ENCODE measurements at regions not wholly inside any gene's neighbourhood (a gene's known extent, or its start where the extent isn't known, plus 50 kb on each side); places are given as distances from the start of the nearest gene placed in this dataset.

- 92 to 97% methylated on average over 2 to 3 of the region's 3 CpGs for WGBS, 2 experiments
- no peak overlapping the region for H3K27ac ChIP-seq (ENCODE audit: insufficient read depth, low read depth, low read length, poor library complexity, severe bottlenecking)
- H3K36me3 ChIP-seq (ENCODE audit: control insufficient read depth, insufficient read depth, low read length): no peaks in the 10 kb centered on the region
- H3K27me3 ChIP-seq (ENCODE audit: control insufficient read depth, insufficient read depth, low read length, poor library complexity, severe bottlenecking): no peaks in the 10 kb centered on the region
- no peaks in the 10 kb centered on the region for H3K4me1 ChIP-seq (ENCODE audit: control insufficient read depth, insufficient read depth, low read length)
- no peaks in the 10 kb centered on the region for H3K9me3 ChIP-seq (ENCODE audit: control insufficient read depth, low read length)
- H3K4me3 ChIP-seq (ENCODE audit: insufficient read depth, low read depth, low read length): no peak overlapping the region
Measured at GRCh38 chr11:38060920-38061319, 1462.9 kb upstream of the RAG2 start.

DNA sequence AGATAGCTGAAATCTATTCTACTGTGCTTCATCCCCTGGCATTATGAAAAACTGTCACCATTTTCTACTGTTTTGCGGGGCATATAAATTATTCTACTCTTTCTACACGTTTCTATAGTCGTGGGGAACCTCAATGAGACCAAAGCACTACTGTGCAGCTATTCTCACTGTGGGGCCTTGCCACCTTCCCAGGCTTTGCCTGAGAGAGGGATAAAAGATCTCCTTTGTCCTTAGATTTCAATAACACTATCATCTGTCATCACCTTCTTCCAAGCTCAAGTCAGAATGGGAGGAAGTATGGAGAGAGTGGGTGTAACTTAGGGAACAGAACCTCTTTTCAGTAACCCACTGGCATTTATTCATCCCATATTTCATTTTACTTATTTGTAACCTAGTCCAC lies 1462.1 kb upstream of the RAG2 start:
- H3K27ac ChIP-seq (ENCODE audit: insufficient read depth, low read depth, low read length, poor library complexity, severe bottlenecking): no peak overlapping the region
- no peak overlapping the region for H3K4me3 ChIP-seq (ENCODE audit: insufficient read depth, low read depth, low read length)
- no peaks in the 10 kb centered on the region for H3K4me1 ChIP-seq (ENCODE audit: control insufficient read depth, insufficient read depth, low read length)
- 84 to 90% methylated on average over 3 of the region's 3 CpGs for WGBS, 2 experiments
- H3K9me3 ChIP-seq (ENCODE audit: control insufficient read depth, low read length): no peaks in the 10 kb centered on the region
- H3K27me3 ChIP-seq (ENCODE audit: control insufficient read depth, insufficient read depth, low read length, poor library complexity, severe bottlenecking): no peaks in the 10 kb centered on the region
- no peaks in the 10 kb centered on the region for H3K36me3 ChIP-seq (ENCODE audit: control insufficient read depth, insufficient read depth, low read length)

- no peaks in the 10 kb centered on the region for H3K9me3 ChIP-seq (ENCODE audit: control insufficient read depth, low read length)
- WGBS, 2 experiments: 91 to 95% methylated on average over 4 of the region's 4 CpGs
- H3K4me1 ChIP-seq (ENCODE audit: control insufficient read depth, insufficient read depth, low read length): no peaks in the 10 kb centered on the region
- H3K27me3 ChIP-seq (ENCODE audit: control insufficient read depth, insufficient read depth, low read length, poor library complexity, severe bottlenecking): no peaks in the 10 kb centered on the region
- H3K4me3 ChIP-seq (ENCODE audit: insufficient read depth, low read depth, low read length): no peak overlapping the region
- H3K27ac ChIP-seq (ENCODE audit: insufficient read depth, low read depth, low read length, poor library complexity, severe bottlenecking): no peak overlapping the region
- H3K36me3 ChIP-seq (ENCODE audit: control insufficient read depth, insufficient read depth, low read length): no peaks in the 10 kb centered on the region
Measured at GRCh38 chr11:38046571-38047135, 1448.6 kb upstream of the RAG2 start.

GRCh38 chr11:38043060-38043459 lies 1445.0 kb upstream of the RAG2 start:
- no peak overlapping the region for H3K4me3 ChIP-seq (ENCODE audit: insufficient read depth, low read depth, low read length)
- H3K27me3 ChIP-seq (ENCODE audit: control insufficient read depth, insufficient read depth, low read length, poor library complexity, severe bottlenecking): no peaks in the 10 kb centered on the region
- H3K27ac ChIP-seq (ENCODE audit: insufficient read depth, low read depth, low read length, poor library complexity, severe bottlenecking): no peak overlapping the region
- no peaks in the 10 kb centered on the region for H3K9me3 ChIP-seq (ENCODE audit: control insufficient read depth, low read length)
- WGBS, 2 experiments: 60 to 95% methylated on average over 1 to 3 of the region's 3 CpGs
- H3K36me3 ChIP-seq (ENCODE audit: control insufficient read depth, insufficient read depth, low read length): no peaks in the 10 kb centered on the region
- H3K4me1 ChIP-seq (ENCODE audit: control insufficient read depth, insufficient read depth, low read length): no peaks in the 10 kb centered on the region

- no peaks in the 10 kb centered on the region for H3K9me3 ChIP-seq (ENCODE audit: control insufficient read depth, low read length)
- H3K4me1 ChIP-seq (ENCODE audit: control insufficient read depth, insufficient read depth, low read length): no peaks in the 10 kb centered on the region
- 87 to 100% methylated on average over 1 to 2 of the region's 2 CpGs for WGBS, 2 experiments
- H3K36me3 ChIP-seq (ENCODE audit: control insufficient read depth, insufficient read depth, low read length): no peaks in the 10 kb centered on the region
- no peak overlapping the region for H3K4me3 ChIP-seq (ENCODE audit: insufficient read depth, low read depth, low read length)
- no peaks in the 10 kb centered on the region for H3K27me3 ChIP-seq (ENCODE audit: control insufficient read depth, insufficient read depth, low read length, poor library complexity, severe bottlenecking)
- no peak overlapping the region for H3K27ac ChIP-seq (ENCODE audit: insufficient read depth, low read depth, low read length, poor library complexity, severe bottlenecking)
Measured at GRCh38 chr11:38038777-38039176, 1440.7 kb upstream of the RAG2 start.

- Histone ChIP-seq H3K4me1 (ENCODE audit: control insufficient read depth, insufficient read depth, low read length) (no peaks in the 10 kb centered on the region), H3K9me3 (ENCODE audit: control insufficient read depth, low read length) (no peaks in the 10 kb centered on the region), H3K27ac (ENCODE audit: insufficient read depth, low read depth, low read length, poor library complexity, severe bottlenecking) (no peak overlapping the region), H3K27me3 (ENCODE audit: control insufficient read depth, insufficient read depth, low read length, poor library complexity, severe bottlenecking) (no peaks in the 10 kb centered on the region), H3K36me3 (ENCODE audit: control insufficient read depth, insufficient read depth, low read length) (no peaks in the 10 kb centered on the region), H3K4me3 (ENCODE audit: insufficient read depth, low read depth, low read length) (no peak overlapping the region)
- 94 to 95% methylated on average over 5 of the region's 5 CpGs for WGBS, 2 experiments
Measured at GRCh38 chr11:38019072-38019775, 1421.2 kb upstream of the RAG2 start.

- Histone ChIP-seq H3K27ac (ENCODE audit: insufficient read depth, low read depth, low read length, poor library complexity, severe bottlenecking) (no peak overlapping the region), H3K27me3 (ENCODE audit: control insufficient read depth, insufficient read depth, low read length, poor library complexity, severe bottlenecking) (no peaks in the 10 kb centered on the region), H3K36me3 (ENCODE audit: control insufficient read depth, insufficient read depth, low read length) (no peaks in the 10 kb centered on the region), H3K9me3 (ENCODE audit: control insufficient read depth, low read length) (no peaks in the 10 kb centered on the region), H3K4me1 (ENCODE audit: control insufficient read depth, insufficient read depth, low read length) (no peaks in the 10 kb centered on the region), H3K4me3 (ENCODE audit: insufficient read depth, low read depth, low read length) (no peak overlapping the region)
- WGBS, 2 experiments: 92 to 96% methylated on average over 1 of the region's 1 CpG
Measured at GRCh38 chr11:38014405-38014804, 1416.4 kb upstream of the RAG2 start.

DNA sequence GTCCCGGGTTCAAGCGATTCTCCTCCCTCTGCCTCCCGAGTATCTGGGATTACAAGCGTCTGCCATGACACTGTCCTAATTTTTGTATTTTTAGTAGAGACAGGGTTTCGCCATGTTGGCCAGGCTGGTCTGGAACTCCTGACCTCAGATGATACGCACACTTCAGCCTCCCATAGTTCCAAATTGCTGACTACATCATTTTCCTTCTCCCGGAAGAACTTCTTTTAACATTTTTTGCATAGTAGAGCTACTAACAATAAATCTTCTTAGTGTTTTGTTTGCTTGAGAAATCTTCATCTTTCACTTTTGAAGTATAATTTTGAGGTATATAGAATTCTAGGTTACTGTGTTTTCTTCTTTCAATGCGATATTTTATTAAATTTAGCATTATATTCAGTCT lies 1415.1 kb upstream of the RAG2 start:
- WGBS, 2 experiments: 87 to 98% methylated on average over 7 of the region's 8 CpGs
- no peaks in the 10 kb centered on the region for H3K27me3 ChIP-seq (ENCODE audit: control insufficient read depth, insufficient read depth, low read length, poor library complexity, severe bottlenecking)
- no peak overlapping the region for H3K4me3 ChIP-seq (ENCODE audit: insufficient read depth, low read depth, low read length)
- H3K27ac ChIP-seq (ENCODE audit: insufficient read depth, low read depth, low read length, poor library complexity, severe bottlenecking): no peak overlapping the region
- H3K9me3 ChIP-seq (ENCODE audit: control insufficient read depth, low read length): no peaks in the 10 kb centered on the region
- no peaks in the 10 kb centered on the region for H3K4me1 ChIP-seq (ENCODE audit: control insufficient read depth, insufficient read depth, low read length)
- H3K36me3 ChIP-seq (ENCODE audit: control insufficient read depth, insufficient read depth, low read length): no peaks in the 10 kb centered on the region

- Histone ChIP-seq H3K4me3 (ENCODE audit: insufficient read depth, low read depth, low read length) (no peak overlapping the region), H3K9me3 (ENCODE audit: control insufficient read depth, low read length) (no peaks in the 10 kb centered on the region), H3K27me3 (ENCODE audit: control insufficient read depth, insufficient read depth, low read length, poor library complexity, severe bottlenecking) (no peaks in the 10 kb centered on the region), H3K4me1 (ENCODE audit: control insufficient read depth, insufficient read depth, low read length) (no peaks in the 10 kb centered on the region), H3K36me3 (ENCODE audit: control insufficient read depth, insufficient read depth, low read length) (no peaks in the 10 kb centered on the region), H3K27ac (ENCODE audit: insufficient read depth, low read depth, low read length, poor library complexity, severe bottlenecking) (no peak overlapping the region)
Measured at GRCh38 chr11:38011496-38011895, 1413.5 kb upstream of the RAG2 start.

GRCh38 chr11:38009932-38010331 lies 1411.9 kb upstream of the RAG2 start:
- H3K9me3 ChIP-seq (ENCODE audit: control insufficient read depth, low read length): no peaks in the 10 kb centered on the region
- no peaks in the 10 kb centered on the region for H3K27me3 ChIP-seq (ENCODE audit: control insufficient read depth, insufficient read depth, low read length, poor library complexity, severe bottlenecking)
- no peaks in the 10 kb centered on the region for H3K4me1 ChIP-seq (ENCODE audit: control insufficient read depth, insufficient read depth, low read length)
- 100% methylated on average over 1 of the region's 1 CpG for WGBS, 2 experiments
- H3K4me3 ChIP-seq (ENCODE audit: insufficient read depth, low read depth, low read length): no peak overlapping the region
- H3K27ac ChIP-seq (ENCODE audit: insufficient read depth, low read depth, low read length, poor library complexity, severe bottlenecking): no peak overlapping the region
- H3K36me3 ChIP-seq (ENCODE audit: control insufficient read depth, insufficient read depth, low read length): no peaks in the 10 kb centered on the region
